ENCODE measurements at regions not wholly inside any gene's neighbourhood (a gene's known extent, or its start where the extent isn't known, plus 50 kb on each side); places are given as distances from the start of the nearest gene placed in this dataset.
"Not testable (repeated sequence)": the region's sequence is repeated elsewhere in the genome, so short reads cannot be mapped to it uniquely, and the experiment has no call there.

DNA sequence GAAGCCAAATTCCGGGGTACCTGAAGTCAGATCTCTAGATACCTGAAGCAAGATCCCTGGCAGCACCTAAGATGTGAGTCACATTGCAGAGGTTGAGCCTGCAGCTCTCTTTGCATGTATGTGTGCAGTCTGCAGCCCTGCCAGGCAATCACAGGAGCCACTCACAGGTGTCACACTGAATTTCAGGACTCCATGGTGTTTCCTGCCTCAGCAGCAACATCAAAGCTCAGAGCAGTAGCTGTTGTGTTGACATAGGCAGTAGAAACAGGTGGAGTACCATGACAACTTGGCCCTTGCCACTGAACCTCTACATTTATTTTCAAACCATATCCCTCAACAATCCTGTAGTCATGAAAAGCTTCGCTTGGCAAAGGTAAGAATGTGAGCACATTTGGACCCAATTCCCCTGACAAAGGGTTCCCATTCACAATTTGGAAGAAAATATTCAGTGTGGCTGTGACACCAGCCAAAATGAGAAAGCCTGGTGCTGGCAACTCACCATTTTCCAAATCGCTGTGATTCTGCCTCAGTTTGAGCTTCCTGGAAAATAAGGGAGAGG is 419.8 kb upstream of the NFIA start:
- TF ChIP-seq, protein P1, sequence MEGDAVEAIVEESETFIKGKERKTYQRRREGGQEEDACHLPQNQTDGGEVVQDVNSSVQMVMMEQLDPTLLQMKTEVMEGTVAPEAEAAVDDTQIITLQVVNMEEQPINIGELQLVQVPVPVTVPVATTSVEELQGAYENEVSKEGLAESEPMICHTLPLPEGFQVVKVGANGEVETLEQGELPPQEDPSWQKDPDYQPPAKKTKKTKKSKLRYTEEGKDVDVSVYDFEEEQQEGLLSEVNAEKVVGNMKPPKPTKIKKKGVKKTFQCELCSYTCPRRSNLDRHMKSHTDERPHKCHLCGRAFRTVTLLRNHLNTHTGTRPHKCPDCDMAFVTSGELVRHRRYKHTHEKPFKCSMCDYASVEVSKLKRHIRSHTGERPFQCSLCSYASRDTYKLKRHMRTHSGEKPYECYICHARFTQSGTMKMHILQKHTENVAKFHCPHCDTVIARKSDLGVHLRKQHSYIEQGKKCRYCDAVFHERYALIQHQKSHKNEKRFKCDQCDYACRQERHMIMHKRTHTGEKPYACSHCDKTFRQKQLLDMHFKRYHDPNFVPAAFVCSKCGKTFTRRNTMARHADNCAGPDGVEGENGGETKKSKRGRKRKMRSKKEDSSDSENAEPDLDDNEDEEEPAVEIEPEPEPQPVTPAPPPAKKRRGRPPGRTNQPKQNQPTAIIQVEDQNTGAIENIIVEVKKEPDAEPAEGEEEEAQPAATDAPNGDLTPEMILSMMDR (IDR thresholded peaks at IDR 0.05; ENCODE audit: low read depth, low read length, missing control alignments) = no peak
- no peak overlapping the region for H3K4me3 ChIP-seq (ENCODE audit: low read depth, low read length)
- no peak for DNase-seq (ENCODE audit: low read depth)
- in situ Hi-C loops (cut with HindIII; ENCODE audit: low sequenced_read_pairs) = no loop called here

DNA sequence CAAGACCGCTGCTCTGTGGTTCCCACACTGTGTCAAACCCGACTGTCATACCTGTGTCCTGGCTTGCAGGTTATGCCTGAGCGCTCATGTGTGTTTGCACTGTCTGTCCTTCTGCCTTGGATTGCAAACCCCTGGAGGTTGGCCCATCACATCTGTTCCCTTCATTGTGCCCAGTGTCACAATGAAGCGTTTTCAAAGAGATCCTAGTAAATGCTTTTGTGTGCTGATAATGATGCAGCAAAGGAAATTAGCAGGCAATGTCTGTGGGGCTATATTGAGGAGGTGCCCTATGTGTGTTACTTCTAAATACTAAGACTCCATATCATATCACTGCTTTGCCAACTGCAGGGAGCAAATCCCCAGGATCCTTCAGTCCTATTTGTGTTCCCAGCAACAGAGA is 424.4 kb upstream of the NFIA start:
- in situ Hi-C loops (cut with HindIII; ENCODE audit: low sequenced_read_pairs) = no loop called here
- H3K4me3 ChIP-seq (ENCODE audit: low read depth, low read length) = no peak overlapping the region
- DNase-seq (ENCODE audit: low read depth) = no peak
- TF ChIP-seq, protein P1 (IDR thresholded peaks at IDR 0.05; ENCODE audit: low read depth, low read length, missing control alignments) = no peak

DNA sequence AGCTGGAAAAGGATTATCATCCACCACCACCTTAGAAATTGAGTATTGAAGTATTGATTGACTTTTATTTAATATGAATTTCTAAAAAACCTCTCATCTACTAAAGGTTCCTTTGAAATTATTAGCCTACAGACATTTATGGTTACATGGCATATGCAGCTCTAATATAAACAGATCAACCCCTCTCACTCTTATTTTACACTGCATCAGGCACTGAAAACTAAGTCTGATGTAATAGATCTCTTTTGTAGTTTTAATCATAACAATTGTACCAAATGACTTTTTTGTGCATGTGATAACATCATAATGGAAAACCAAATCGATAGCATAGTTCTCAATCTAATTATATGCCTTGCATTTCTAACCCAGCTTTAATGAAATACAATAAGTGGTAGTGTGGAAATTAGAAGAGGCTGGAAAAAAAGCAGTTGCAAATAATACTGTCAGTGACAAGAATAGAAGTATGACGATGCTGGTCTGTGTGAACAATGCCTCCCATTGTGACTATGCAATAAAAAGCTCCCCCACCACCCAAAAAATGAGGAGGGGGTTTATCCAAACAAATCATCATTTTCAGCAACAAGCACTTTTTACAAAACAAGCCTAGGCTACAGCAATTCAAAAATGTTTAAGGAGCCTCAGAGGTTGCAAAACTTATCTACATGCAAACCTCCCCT is 426.5 kb upstream of the NFIA start:
- in situ Hi-C loops (cut with HindIII; ENCODE audit: low sequenced_read_pairs) = no loop called here
- DNase-seq (ENCODE audit: low read depth) = no peak
- TF ChIP-seq, protein P1 (IDR thresholded peaks at IDR 0.05; ENCODE audit: low read depth, low read length, missing control alignments) = no peak
- H3K4me3 ChIP-seq (ENCODE audit: low read depth, low read length) = no peak overlapping the region

DNA sequence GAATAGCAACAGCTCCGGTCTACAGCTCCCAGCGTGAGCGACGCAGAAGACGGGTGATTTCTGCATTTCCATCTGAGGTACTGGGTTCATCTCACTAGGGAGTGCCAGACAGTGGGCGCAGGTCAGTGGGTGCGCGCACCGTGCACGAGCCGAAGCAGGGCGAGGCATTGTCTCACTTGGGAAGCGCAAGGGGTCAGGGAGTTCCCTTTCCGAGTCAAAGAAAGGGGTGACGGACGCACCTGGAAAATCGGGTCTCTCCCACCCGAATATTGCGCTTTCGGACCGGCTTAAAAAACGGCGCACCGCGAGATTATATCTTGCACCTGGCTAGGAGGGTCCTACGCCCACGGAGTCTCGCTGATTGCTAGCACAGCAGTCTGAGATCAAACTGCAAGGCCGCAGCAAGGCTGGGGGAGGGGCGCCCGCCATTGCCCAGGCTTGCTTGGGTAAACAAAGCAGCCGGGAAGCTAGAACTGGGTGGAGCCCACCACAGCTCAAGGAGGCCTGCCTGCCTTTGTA is 442.3 kb upstream of the NFIA start:
- DNase-seq (ENCODE audit: low read depth); H3K4me3 ChIP-seq (ENCODE audit: low read depth, low read length); in situ Hi-C loops (cut with HindIII; ENCODE audit: low sequenced_read_pairs): not testable (repeated sequence)

DNA sequence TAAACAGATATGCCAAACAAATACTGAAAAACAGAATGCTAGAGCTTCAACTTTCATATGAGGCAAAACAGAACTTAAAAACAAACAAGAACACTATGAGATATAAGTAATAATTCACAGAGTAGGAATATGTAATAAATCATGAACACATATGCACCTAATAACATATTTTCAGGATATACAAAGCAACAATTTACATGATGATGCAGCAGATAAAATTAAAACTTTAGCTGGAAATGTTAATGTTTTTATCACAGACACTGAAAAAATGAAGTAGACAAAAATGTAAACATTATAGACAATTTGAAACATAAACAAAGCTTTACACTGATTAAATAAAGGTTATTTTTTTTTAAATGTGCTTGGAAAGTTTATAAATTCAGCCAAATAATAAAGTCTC is 443.1 kb upstream of the NFIA start:
- no peak for DNase-seq (ENCODE audit: low read depth)
- in situ Hi-C loops (cut with HindIII; ENCODE audit: low sequenced_read_pairs) = no loop called here
- TF ChIP-seq, protein P1 (IDR thresholded peaks at IDR 0.05; ENCODE audit: low read depth, low read length, missing control alignments) = no peak

DNA sequence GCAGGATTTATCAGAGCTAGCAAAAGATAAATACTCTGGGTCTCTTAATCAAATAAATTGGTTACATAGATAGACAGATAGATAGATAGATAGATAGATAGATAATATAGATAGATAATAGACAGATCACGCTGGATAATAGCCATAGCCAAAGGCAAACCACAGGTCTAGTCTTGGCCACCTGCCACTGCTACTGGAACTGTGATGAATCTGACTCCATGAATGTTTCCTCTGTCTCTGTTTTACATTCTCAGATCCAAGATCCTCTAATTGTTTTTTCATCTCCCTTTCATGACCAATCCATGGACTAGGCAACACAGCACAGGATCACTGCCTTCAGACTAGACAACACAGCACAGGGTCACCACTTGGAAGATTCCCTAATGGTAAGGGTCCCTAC is 444.7 kb upstream of the NFIA start:
- in situ Hi-C loops (cut with HindIII; ENCODE audit: low sequenced_read_pairs) = no loop called here
- DNase-seq (ENCODE audit: low read depth) = no peak
- no peak overlapping the region for H3K4me3 ChIP-seq (ENCODE audit: low read depth, low read length)
- TF ChIP-seq, protein P1 (IDR thresholded peaks at IDR 0.05; ENCODE audit: low read depth, low read length, missing control alignments) = no peak

More for the DNA sequence above, 443.1 kb upstream of the NFIA start:
- H3K4me3 ChIP-seq (ENCODE audit: low read depth, low read length) = no peak overlapping the region

DNA sequence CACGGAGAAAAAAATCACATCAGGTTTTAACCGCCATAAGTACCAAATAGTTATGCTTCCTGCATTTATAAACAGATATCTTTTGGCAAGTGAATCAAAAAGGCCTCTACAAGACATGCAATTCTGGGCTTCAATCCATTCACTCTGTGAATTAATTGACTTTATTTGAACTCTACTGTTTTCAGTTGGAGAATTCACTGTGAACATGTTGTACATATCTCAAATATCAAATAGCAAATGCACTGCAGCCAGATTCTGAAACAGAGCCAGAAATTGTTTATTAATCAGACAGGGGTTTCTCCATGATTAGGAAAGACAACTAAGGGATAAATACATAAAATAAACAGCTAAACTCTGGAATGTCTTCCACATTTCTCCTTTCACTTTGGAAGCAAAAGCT is 445.4 kb upstream of the NFIA start:
- no peak for DNase-seq (ENCODE audit: low read depth)
- no peak overlapping the region for H3K4me3 ChIP-seq (ENCODE audit: low read depth, low read length)
- in situ Hi-C loops (cut with HindIII; ENCODE audit: low sequenced_read_pairs) = no loop called here
- TF ChIP-seq, protein P1 (IDR thresholded peaks at IDR 0.05; ENCODE audit: low read depth, low read length, missing control alignments) = no peak
